Vagina (tissue), 2 donors: ENCODE measurements at regions not wholly inside any gene's neighbourhood (a gene's known extent, or its start where the extent isn't known, plus 50 kb on each side); places are given as distances from the start of the nearest gene placed in this dataset.
A peak's percentile ranks its signal among the peaks of the same experiment; 100 is the strongest.

Source experiments
- DNase-seq, 2 donors: peaks; one replicate each; pipeline ENCODE4 v3.0.0-alpha.2; 2017; ENCODE audit errors: extremely low spot score in 2 of 2
- H3K27ac ChIP-seq: fragments of 200-600 bp; sonication (generic); one replicate; pipeline ENCODE4 v1.5.1; 2019
- H3K27me3 ChIP-seq: fragments of 200-600 bp; sonication (generic); one replicate; pipeline ENCODE4 v1.5.1; 2019
- H3K36me3 ChIP-seq, 2 donors: fragments of 200-600 bp; sonication (generic); one replicate each; pipeline ENCODE4 v1.5.1; 2017 to 2019
- H3K4me1 ChIP-seq: fragments of 200-600 bp; sonication (generic); one replicate; pipeline ENCODE4 v1.5.1; 2019
- H3K4me3 ChIP-seq, 2 donors: fragments of 200-600 bp; sonication (generic); 1 replicate in 1 of 2; 2 replicates in 1 of 2; pipeline ENCODE4 v1.5.1; 2016 to 2019
- H3K9me3 ChIP-seq: fragments of 200-600 bp; sonication (generic); one replicate; pipeline ENCODE4 v1.5.1; 2019
- POLR2A ChIP-seq, 2 donors: fragments of 450-650 bp; IDR thresholded peaks; one replicate each; pipeline ENCODE4 v1.6.1; 2017; ENCODE audit warnings: antibody characterized with exemption in 2 of 2, mild to moderate bottlenecking in 2 of 2, moderate library complexity in 2 of 2
- POLR2AphosphoS5 ChIP-seq, 2 donors: sonication (generic); formaldehyde crosslinking; IDR thresholded peaks; one replicate each; pipeline ENCODE4 v1.9.0; 2017; ENCODE audit warnings: antibody characterized with exemption in 2 of 2, mild to moderate bottlenecking in 2 of 2, low read depth in 1 of 2; ENCODE audit not compliant: insufficient read depth in 1 of 2
- intact Hi-C: fragments of 100-400 bp; cut with DNase I; formaldehyde crosslinking; loops from one replicate; pipeline ENCODE4 v1.15.1; 2023
- TF ChIP-seq, protein P1 (sequence below), 3 experiments: fragments of 450-650 bp in 2 of 3; fragments of 200-600 bp in 1 of 3; sonication (generic) in 1 of 3; IDR thresholded peaks; one replicate each; pipeline ENCODE4 v1.5.1; 2017 to 2019; ENCODE audit warnings: antibody characterized with exemption in 3 of 3, mild to moderate bottlenecking in 2 of 3, moderate library complexity in 2 of 3

DNA sequence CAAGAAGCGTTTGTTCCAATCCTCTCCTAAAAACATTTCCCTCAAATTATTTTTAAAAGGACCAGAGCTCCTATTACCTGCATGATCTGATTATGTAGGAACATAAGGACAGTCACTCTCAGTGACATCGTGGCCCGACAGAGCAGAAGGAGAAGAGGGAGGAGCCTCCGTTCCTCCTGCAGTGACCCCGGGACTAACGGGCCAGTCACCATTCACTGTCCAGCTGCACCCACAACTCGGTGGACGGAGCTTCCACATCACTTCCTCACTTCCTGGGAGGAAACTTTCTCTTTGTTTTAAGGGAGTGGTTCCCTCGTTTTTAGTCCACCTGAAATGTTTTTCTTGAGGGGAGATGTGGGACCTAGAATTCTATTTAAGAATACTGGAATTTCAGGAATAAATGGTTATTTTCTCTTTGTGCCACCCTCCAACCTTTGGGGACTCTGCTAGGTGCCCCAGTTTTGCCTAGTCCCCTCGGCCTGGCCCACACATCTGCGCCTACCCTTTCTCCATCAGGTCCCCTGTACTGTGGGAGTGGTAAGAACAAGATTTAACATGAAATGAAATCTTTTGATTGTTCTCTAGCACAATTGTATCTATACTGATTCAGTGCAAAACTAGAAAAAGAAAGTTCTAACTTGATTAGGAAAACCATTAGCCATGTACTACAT, 173.5 kb upstream of the RNF32 start:
- TF ChIP-seq, protein P1, sequence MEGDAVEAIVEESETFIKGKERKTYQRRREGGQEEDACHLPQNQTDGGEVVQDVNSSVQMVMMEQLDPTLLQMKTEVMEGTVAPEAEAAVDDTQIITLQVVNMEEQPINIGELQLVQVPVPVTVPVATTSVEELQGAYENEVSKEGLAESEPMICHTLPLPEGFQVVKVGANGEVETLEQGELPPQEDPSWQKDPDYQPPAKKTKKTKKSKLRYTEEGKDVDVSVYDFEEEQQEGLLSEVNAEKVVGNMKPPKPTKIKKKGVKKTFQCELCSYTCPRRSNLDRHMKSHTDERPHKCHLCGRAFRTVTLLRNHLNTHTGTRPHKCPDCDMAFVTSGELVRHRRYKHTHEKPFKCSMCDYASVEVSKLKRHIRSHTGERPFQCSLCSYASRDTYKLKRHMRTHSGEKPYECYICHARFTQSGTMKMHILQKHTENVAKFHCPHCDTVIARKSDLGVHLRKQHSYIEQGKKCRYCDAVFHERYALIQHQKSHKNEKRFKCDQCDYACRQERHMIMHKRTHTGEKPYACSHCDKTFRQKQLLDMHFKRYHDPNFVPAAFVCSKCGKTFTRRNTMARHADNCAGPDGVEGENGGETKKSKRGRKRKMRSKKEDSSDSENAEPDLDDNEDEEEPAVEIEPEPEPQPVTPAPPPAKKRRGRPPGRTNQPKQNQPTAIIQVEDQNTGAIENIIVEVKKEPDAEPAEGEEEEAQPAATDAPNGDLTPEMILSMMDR (IDR thresholded peaks at IDR 0.05): no peak
- no peak for TF ChIP-seq POLR2AphosphoS5 (IDR thresholded peaks at IDR 0.05; ENCODE audit: insufficient read depth in 1 of 2, low read depth in 1 of 2)
- intact Hi-C loops: no loop called here
- Histone ChIP-seq H3K4me3 (no peak overlapping the region), H3K9me3 (no peaks in the 10 kb centered on the region), H3K4me1 (no peaks in the 10 kb centered on the region), H3K27ac (no peak overlapping the region), H3K27me3 (no peaks in the 10 kb centered on the region), H3K36me3 (no peaks in the 10 kb centered on the region)
- DNase-seq: peak in 1 of 2 donors; percentile 37

DNA sequence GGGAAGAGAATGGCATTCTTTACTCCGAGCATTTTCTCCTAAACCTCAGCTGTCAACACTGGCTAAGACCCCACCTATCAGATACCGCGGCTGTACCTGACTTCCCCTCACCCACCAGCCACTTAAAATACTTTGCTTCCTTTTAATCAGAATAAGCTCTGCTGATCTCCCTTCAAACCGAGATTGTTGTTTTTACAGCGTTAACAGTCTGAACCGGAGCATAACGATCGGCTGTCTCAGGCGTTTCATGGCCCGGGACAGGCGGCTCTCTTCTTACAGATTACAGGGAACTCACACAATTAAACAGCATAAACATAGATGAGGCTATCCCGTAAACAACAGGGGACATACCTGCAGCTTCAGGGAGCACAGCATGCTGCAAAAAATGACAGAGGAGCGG, 174.3 kb upstream of the RNF32 start:
- Histone ChIP-seq H3K4me3 (no peak overlapping the region), H3K4me1 (no peaks in the 10 kb centered on the region), H3K27me3 (no peaks in the 10 kb centered on the region), H3K9me3 (no peaks in the 10 kb centered on the region), H3K27ac (no peak overlapping the region), H3K36me3 (no peaks in the 10 kb centered on the region)
- peak in 1 of 2 donors; percentile 49 for DNase-seq
- TF ChIP-seq POLR2AphosphoS5 (IDR thresholded peaks at IDR 0.05; ENCODE audit: insufficient read depth in 1 of 2, low read depth in 1 of 2) (no peak), POLR2A (IDR thresholded peaks at IDR 0.05) (no peak)
- TF ChIP-seq, protein P1 (IDR thresholded peaks at IDR 0.05): no peak
- intact Hi-C loops: no loop called here

DNA sequence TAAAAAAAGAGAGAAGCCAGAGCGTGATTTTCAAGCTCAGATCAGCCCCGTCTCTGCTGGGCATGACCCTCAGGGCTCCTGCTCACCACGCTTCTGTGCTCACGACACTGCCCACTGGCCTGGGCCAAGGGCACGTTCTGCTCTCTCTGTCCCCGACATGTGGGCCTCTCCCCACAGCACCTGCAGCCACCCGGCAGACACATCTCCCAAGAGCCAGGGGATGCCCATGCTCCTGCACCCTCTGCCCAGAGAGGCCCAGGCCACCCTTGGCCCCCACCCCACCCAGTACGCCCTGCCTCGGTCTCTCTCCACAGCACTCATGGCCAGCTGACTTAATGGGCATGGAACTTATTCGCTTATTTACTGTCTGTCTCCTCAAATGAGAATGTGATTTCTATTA, 175.4 kb upstream of the RNF32 start:
- Histone ChIP-seq H3K4me3 (no peak overlapping the region), H3K36me3 (no peaks in the 10 kb centered on the region), H3K27ac (no peak overlapping the region), H3K9me3 (no peaks in the 10 kb centered on the region), H3K4me1 (no peaks in the 10 kb centered on the region), H3K27me3 (no peaks in the 10 kb centered on the region)
- intact Hi-C loops: no loop called here
- DNase-seq: peak in 1 of 2 donors; percentile 40
- TF ChIP-seq POLR2A (IDR thresholded peaks at IDR 0.05): no peak
- TF ChIP-seq, protein P1 (IDR thresholded peaks at IDR 0.05): no peak
- no peak for TF ChIP-seq POLR2AphosphoS5 (IDR thresholded peaks at IDR 0.05; ENCODE audit: insufficient read depth in 1 of 2, low read depth in 1 of 2)

DNA sequence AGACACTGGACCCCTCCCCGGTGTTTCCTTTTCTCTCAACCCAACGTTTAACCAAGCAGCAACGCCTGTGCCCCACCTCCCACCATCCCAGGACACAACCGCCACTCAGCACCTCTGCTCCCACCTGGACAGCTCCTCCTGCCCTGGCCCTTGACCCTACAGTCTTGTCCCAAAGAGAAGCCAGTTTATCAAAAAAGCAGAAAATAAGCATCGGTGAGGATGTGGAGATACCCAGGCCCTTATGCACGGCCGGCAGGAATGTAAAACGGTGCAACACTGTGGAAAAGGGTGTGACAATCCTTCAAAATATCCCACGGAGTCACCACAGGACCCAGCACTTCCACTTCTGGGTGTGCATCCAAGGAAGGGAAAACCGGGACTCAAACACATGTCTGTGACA, 176.2 kb upstream of the RNF32 start:
- TF ChIP-seq POLR2A (IDR thresholded peaks at IDR 0.05) (no peak), POLR2AphosphoS5 (IDR thresholded peaks at IDR 0.05; ENCODE audit: insufficient read depth in 1 of 2, low read depth in 1 of 2) (no peak)
- TF ChIP-seq, protein P1 (IDR thresholded peaks at IDR 0.05): no peak
- DNase-seq: peak in 1 of 2 donors; percentile 64
- Histone ChIP-seq H3K27ac (no peak overlapping the region), H3K27me3 (no peaks in the 10 kb centered on the region), H3K36me3 (no peaks in the 10 kb centered on the region), H3K4me3 (no peak overlapping the region), H3K9me3 (no peaks in the 10 kb centered on the region), H3K4me1 (no peaks in the 10 kb centered on the region)
- intact Hi-C loops: no loop called here

DNA sequence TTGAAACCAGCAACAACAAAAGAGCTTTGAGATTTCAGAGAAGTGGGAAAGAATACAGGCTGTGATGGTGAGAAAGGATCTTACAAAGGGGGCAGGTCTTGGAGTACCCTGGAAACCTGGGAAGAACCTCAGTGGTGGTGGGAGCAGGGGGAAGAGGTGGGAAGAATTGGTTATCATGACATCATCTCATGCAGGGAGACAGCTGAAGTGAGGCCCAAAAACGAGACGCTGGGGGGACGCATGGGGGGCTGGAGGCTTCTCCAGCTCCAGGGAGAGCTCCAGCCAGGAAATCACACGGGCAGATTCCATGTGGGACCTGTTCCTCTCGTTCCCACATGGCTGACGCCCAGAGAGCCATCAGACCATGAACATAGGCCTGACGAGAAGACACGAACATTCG, 177.3 kb upstream of the RNF32 start:
- Histone ChIP-seq H3K27me3 (no peaks in the 10 kb centered on the region), H3K4me3 (no peak overlapping the region), H3K9me3 (no peaks in the 10 kb centered on the region), H3K27ac (no peak overlapping the region), H3K36me3 (no peaks in the 10 kb centered on the region), H3K4me1 (no peaks in the 10 kb centered on the region)
- DNase-seq: peak in 1 of 2 donors; percentile 88
- intact Hi-C loops: no loop called here
- no peak for TF ChIP-seq POLR2AphosphoS5 (IDR thresholded peaks at IDR 0.05; ENCODE audit: insufficient read depth in 1 of 2, low read depth in 1 of 2)
- TF ChIP-seq POLR2A (IDR thresholded peaks at IDR 0.05): no peak
- TF ChIP-seq, protein P1 (IDR thresholded peaks at IDR 0.05): no peak
